ENCODE measurements at regions not wholly inside any gene's neighbourhood (a gene's known extent, or its start where the extent isn't known, plus 50 kb on each side); places are given as distances from the start of the nearest gene placed in this dataset.

DNA sequence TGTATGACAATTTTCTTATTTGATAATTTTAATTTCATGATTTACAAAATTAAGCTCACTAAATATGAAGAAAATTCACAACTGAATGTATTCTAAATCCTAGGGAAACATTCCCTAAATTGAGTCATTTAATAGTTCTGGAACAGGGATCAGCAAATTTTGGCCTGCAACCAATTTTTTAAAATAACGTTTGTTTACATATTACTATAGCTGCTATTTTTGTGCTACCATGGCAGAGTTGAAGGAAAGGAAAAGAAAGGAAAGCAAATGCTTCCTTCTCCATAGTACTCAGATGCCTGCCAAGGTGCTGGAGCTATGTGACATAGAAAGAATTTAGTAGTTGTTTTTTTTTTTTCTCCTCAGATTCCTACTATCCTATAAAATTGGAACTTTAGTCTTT is 1307.7 kb upstream of the LRRTM3 start:
- no peak for ATAC-seq
- TF ChIP-seq, protein P1, sequence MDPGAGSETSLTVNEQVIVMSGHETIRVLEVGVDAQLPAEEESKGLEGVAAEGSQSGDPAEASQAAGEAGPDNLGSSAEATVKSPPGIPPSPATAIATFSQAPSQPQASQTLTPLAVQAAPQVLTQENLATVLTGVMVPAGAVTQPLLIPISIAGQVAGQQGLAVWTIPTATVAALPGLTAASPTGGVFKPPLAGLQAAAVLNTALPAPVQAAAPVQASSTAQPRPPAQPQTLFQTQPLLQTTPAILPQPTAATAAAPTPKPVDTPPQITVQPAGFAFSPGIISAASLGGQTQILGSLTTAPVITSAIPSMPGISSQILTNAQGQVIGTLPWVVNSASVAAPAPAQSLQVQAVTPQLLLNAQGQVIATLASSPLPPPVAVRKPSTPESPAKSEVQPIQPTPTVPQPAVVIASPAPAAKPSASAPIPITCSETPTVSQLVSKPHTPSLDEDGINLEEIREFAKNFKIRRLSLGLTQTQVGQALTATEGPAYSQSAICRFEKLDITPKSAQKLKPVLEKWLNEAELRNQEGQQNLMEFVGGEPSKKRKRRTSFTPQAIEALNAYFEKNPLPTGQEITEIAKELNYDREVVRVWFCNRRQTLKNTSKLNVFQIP (CRISPR knock-in tag; IDR thresholded peaks at IDR 0.05; ENCODE audit: borderline replicate concordance, low read depth): no peak
- no peak for TF ChIP-seq TOX (CRISPR knock-in tag; IDR thresholded peaks at IDR 0.05; ENCODE audit: borderline replicate concordance)
- TF ChIP-seq ZC3H10 (CRISPR knock-in tag; IDR thresholded peaks at IDR 0.05): no peak

DNA sequence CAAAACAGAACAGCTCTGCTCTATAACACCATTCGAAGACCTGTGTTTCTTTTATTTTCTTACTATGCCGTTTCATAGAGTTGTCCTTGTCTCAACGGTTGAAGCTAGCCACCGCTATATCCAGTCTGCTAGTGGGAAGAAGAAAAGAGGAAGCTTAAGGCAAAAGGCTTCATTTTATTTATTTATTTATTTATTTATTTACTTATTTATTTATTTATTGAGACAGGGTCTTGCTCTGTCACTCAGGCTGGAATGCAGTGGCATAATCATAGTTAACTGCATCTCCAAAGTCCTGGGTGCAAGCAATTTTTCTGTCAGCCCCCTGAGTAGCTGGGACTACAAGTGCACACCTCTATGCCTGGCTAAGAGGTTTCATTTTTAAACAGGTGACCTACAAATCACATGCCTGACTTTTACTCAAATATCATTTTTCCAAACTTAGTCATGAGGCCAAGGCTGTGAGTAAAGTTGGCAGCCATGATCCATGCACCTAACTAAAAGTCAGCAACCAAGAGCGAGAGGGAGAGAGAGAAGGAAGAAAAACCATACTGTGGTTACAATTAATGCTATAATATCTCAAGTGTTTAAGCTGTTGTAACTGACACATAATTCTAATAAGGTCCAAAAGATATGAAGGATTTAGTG is 1305.3 kb upstream of the LRRTM3 start:
- ATAC-seq: no peak
- TF ChIP-seq ZNF8 (CRISPR knock-in tag; IDR thresholded peaks at IDR 0.05): no peak
- TF ChIP-seq RARB (CRISPR knock-in tag; IDR thresholded peaks at IDR 0.05): no peak
- no peak for TF ChIP-seq TCF4 (CRISPR knock-in tag; IDR thresholded peaks at IDR 0.05; ENCODE audit: borderline replicate concordance)
- TF ChIP-seq, protein P2, sequence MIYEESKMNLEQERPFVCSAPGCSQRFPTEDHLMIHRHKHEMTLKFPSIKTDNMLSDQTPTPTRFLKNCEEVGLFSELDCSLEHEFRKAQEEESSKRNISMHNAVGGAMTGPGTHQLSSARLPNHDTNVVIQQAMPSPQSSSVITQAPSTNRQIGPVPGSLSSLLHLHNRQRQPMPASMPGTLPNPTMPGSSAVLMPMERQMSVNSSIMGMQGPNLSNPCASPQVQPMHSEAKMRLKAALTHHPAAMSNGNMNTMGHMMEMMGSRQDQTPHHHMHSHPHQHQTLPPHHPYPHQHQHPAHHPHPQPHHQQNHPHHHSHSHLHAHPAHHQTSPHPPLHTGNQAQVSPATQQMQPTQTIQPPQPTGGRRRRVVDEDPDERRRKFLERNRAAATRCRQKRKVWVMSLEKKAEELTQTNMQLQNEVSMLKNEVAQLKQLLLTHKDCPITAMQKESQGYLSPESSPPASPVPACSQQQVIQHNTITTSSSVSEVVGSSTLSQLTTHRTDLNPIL (CRISPR knock-in tag; IDR thresholded peaks at IDR 0.05; ENCODE audit: low read depth): no peak
- no peak for TF ChIP-seq ZFP3 (CRISPR knock-in tag; IDR thresholded peaks at IDR 0.05)
- TF ChIP-seq ZFP30 (CRISPR knock-in tag; IDR thresholded peaks at IDR 0.05): no peak
- TF ChIP-seq ARNTL (CRISPR knock-in tag; IDR thresholded peaks at IDR 0.05; ENCODE audit: borderline replicate concordance, low read depth): no peak
- no peak for TF ChIP-seq ZNF70 (CRISPR knock-in tag; IDR thresholded peaks at IDR 0.05)
- no peak for TF ChIP-seq PPARA (CRISPR knock-in tag; IDR thresholded peaks at IDR 0.05; ENCODE audit: borderline replicate concordance)
- TF ChIP-seq, protein P3, sequence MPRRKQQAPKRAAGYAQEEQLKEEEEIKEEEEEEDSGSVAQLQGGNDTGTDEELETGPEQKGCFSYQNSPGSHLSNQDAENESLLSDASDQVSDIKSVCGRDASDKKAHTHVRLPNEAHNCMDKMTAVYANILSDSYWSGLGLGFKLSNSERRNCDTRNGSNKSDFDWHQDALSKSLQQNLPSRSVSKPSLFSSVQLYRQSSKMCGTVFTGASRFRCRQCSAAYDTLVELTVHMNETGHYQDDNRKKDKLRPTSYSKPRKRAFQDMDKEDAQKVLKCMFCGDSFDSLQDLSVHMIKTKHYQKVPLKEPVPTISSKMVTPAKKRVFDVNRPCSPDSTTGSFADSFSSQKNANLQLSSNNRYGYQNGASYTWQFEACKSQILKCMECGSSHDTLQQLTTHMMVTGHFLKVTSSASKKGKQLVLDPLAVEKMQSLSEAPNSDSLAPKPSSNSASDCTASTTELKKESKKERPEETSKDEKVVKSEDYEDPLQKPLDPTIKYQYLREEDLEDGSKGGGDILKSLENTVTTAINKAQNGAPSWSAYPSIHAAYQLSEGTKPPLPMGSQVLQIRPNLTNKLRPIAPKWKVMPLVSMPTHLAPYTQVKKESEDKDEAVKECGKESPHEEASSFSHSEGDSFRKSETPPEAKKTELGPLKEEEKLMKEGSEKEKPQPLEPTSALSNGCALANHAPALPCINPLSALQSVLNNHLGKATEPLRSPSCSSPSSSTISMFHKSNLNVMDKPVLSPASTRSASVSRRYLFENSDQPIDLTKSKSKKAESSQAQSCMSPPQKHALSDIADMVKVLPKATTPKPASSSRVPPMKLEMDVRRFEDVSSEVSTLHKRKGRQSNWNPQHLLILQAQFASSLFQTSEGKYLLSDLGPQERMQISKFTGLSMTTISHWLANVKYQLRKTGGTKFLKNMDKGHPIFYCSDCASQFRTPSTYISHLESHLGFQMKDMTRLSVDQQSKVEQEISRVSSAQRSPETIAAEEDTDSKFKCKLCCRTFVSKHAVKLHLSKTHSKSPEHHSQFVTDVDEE (CRISPR knock-in tag; IDR thresholded peaks at IDR 0.05): no peak
- TF ChIP-seq, protein P4, sequence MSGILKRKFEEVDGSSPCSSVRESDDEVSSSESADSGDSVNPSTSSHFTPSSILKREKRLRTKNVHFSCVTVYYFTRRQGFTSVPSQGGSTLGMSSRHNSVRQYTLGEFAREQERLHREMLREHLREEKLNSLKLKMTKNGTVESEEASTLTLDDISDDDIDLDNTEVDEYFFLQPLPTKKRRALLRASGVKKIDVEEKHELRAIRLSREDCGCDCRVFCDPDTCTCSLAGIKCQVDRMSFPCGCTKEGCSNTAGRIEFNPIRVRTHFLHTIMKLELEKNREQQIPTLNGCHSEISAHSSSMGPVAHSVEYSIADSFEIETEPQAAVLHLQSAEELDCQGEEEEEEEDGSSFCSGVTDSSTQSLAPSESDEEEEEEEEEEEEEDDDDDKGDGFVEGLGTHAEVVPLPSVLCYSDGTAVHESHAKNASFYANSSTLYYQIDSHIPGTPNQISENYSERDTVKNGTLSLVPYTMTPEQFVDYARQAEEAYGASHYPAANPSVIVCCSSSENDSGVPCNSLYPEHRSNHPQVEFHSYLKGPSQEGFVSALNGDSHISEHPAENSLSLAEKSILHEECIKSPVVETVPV (CRISPR knock-in tag; IDR thresholded peaks at IDR 0.05): no peak
- TF ChIP-seq ESRRG (CRISPR knock-in tag; IDR thresholded peaks at IDR 0.05): no peak

DNA sequence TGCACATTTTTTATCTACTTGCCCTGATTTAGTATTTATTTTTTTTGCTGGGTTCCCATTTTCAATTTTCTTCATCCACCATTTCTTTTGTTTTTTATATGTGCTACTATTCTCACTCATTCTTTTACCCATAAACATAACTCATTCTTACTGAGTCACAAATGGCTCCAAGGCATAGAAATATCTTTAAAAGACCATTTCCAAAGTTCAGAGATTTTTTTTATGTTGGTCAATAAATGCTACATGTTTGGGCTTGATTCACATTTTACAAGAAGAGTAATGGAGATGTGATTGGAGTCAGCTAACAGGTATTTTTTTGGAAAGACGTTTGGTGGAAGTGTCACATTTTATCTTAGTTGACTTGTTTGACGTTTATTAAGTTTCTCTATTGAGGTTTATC is 1303.2 kb upstream of the LRRTM3 start:
- no peak for TF ChIP-seq BACH2 (CRISPR knock-in tag; IDR thresholded peaks at IDR 0.05; ENCODE audit: borderline replicate concordance)
- TF ChIP-seq, protein P2 (CRISPR knock-in tag; IDR thresholded peaks at IDR 0.05; ENCODE audit: low read depth): no peak
- TF ChIP-seq, protein P1 (CRISPR knock-in tag; IDR thresholded peaks at IDR 0.05; ENCODE audit: borderline replicate concordance, low read depth): no peak
- TF ChIP-seq PPARA (CRISPR knock-in tag; IDR thresholded peaks at IDR 0.05; ENCODE audit: borderline replicate concordance): no peak
- TF ChIP-seq TCF4 (CRISPR knock-in tag; IDR thresholded peaks at IDR 0.05; ENCODE audit: borderline replicate concordance): no peak
- TF ChIP-seq, protein P5, sequence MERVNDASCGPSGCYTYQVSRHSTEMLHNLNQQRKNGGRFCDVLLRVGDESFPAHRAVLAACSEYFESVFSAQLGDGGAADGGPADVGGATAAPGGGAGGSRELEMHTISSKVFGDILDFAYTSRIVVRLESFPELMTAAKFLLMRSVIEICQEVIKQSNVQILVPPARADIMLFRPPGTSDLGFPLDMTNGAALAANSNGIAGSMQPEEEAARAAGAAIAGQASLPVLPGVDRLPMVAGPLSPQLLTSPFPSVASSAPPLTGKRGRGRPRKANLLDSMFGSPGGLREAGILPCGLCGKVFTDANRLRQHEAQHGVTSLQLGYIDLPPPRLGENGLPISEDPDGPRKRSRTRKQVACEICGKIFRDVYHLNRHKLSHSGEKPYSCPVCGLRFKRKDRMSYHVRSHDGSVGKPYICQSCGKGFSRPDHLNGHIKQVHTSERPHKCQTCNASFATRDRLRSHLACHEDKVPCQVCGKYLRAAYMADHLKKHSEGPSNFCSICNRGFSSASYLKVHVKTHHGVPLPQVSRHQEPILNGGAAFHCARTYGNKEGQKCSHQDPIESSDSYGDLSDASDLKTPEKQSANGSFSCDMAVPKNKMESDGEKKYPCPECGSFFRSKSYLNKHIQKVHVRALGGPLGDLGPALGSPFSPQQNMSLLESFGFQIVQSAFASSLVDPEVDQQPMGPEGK (CRISPR knock-in tag; IDR thresholded peaks at IDR 0.05; ENCODE audit: borderline replicate concordance): no peak
- no peak for TF ChIP-seq ARNTL (CRISPR knock-in tag; IDR thresholded peaks at IDR 0.05; ENCODE audit: borderline replicate concordance, low read depth)
- no peak for TF ChIP-seq ZNF565 (CRISPR knock-in tag; conservative IDR thresholded peaks at IDR 0.05; ENCODE audit: low read depth)
- TF ChIP-seq ESRRG (CRISPR knock-in tag; IDR thresholded peaks at IDR 0.05): no peak
- TF ChIP-seq RARB (CRISPR knock-in tag; IDR thresholded peaks at IDR 0.05): no peak
- ATAC-seq: no peak
